ENCODE measurements at regions not wholly inside any gene's neighbourhood (a gene's known extent, or its start where the extent isn't known, plus 50 kb on each side); places are given as distances from the start of the nearest gene placed in this dataset.

DNA sequence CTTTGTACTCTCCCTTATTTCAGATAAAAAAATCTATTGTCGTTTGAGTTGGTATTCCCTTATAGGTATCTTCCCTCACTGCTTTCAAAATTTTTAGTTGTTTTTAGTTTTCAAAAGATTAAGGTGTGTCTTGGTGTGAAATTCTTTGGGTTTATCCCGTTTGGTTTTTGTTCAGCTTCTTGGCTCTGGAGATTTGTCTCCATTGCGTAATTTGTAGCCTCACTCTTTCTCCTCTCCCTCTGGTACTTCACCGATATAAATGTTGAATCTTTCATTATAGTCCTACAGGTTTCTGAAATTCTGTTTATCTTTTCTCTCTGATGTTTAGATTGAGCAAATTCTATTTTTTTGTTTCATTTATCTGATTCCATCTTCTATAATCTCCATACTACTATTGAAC, 113.8 kb upstream of the HS6ST1 start:
- no peak overlapping the region for H3K4me3 ChIP-seq
- H3K4me1 ChIP-seq: no peaks in the 10 kb centered on the region
- no peaks in the 10 kb centered on the region for H3K9me3 ChIP-seq
- H3K36me3 ChIP-seq: no peaks in the 10 kb centered on the region
- H3K27ac ChIP-seq: no peak overlapping the region
- TF ChIP-seq POLR2A (IDR thresholded peaks at IDR 0.05): no peak
- no peaks in the 10 kb centered on the region for H3K27me3 ChIP-seq
- DNase-seq: no peak

GRCh38 chr2:128433911-128434550, 115.4 kb upstream of the HS6ST1 start:
- peak in 2 of 3 donors; percentile 19 to 24 for DNase-seq

DNA sequence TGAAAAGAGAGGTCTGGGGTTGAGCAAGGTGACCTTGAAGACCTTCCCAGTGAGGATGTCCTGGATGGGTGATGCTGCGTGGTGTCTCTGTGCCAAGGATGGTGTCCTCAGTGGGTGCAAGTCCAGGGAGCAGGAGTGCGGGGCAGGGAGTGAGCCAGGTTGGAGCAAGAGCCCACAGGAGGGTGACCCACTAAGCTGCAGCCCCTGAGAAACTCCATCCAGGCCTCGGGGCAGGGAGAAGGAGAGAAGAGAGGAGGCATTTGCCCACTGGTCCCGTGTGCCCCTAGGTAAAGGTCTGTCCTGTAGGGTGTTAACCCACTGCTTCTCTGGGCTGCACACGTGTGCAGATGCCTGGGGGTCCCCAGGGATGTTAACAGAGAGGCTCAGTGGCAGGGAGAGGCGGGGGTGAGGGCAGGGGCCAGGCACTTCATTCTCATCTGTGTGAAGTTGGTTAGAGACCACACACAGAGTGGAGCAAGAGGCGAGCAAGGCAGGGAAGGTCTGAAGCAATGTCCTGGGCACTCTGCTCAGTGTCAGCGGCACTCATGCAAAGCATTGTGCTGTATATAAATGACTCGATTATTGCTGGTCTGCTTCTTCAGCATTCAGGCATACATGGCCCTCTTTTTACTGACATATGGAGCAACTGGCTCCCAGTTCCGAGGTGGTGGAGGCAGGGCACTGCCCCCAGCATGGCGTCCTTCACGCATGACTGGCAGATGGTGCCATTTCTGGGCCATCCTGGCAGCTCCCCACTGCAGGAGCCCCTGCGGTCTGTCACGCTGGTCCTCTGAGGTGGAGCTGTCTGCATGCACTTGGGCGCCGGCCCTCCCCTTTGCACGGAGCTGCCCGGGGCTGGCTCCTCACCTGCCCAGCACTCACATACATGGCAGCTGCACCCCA, 117.2 kb upstream of the HS6ST1 start:
- Histone ChIP-seq H3K9me3 (no peaks in the 10 kb centered on the region), H3K27ac (no peak overlapping the region), H3K27me3 (no peaks in the 10 kb centered on the region), H3K4me3 (no peak overlapping the region), H3K36me3 (no peaks in the 10 kb centered on the region), H3K4me1 (no peaks in the 10 kb centered on the region)
- TF ChIP-seq, protein P1, sequence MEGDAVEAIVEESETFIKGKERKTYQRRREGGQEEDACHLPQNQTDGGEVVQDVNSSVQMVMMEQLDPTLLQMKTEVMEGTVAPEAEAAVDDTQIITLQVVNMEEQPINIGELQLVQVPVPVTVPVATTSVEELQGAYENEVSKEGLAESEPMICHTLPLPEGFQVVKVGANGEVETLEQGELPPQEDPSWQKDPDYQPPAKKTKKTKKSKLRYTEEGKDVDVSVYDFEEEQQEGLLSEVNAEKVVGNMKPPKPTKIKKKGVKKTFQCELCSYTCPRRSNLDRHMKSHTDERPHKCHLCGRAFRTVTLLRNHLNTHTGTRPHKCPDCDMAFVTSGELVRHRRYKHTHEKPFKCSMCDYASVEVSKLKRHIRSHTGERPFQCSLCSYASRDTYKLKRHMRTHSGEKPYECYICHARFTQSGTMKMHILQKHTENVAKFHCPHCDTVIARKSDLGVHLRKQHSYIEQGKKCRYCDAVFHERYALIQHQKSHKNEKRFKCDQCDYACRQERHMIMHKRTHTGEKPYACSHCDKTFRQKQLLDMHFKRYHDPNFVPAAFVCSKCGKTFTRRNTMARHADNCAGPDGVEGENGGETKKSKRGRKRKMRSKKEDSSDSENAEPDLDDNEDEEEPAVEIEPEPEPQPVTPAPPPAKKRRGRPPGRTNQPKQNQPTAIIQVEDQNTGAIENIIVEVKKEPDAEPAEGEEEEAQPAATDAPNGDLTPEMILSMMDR (IDR thresholded peaks at IDR 0.05): no peak
- no peak for TF ChIP-seq POLR2A (IDR thresholded peaks at IDR 0.05)
- DNase-seq: peak in 2 of 3 donors; percentile 23 to 25

More at GRCh38 chr2:128433911-128434550, 115.4 kb upstream of the HS6ST1 start:
- Histone ChIP-seq H3K9me3 (no peaks in the 10 kb centered on the region), H3K4me1 (no peaks in the 10 kb centered on the region), H3K27me3 (no peaks in the 10 kb centered on the region), H3K27ac (no peak overlapping the region), H3K4me3 (no peak overlapping the region), H3K36me3 (no peaks in the 10 kb centered on the region)
- TF ChIP-seq POLR2A (IDR thresholded peaks at IDR 0.05): no peak
- TF ChIP-seq, protein P1 (IDR thresholded peaks at IDR 0.05): no peak

- Histone ChIP-seq H3K27ac (no peak overlapping the region), H3K9me3 (no peaks in the 10 kb centered on the region), H3K36me3 (no peaks in the 10 kb centered on the region), H3K4me3 (no peak overlapping the region), H3K4me1 (no peaks in the 10 kb centered on the region), H3K27me3 (no peaks in the 10 kb centered on the region)
- no peak for TF ChIP-seq POLR2A (IDR thresholded peaks at IDR 0.05)
- TF ChIP-seq, protein P1 (IDR thresholded peaks at IDR 0.05): no peak
- DNase-seq: peak in 1 of 3 donors; percentile 30
Measured at GRCh38 chr2:128436479-128437203, 118.0 kb upstream of the HS6ST1 start.

- Histone ChIP-seq H3K27me3 (no peaks in the 10 kb centered on the region), H3K27ac (no peak overlapping the region), H3K36me3 (no peaks in the 10 kb centered on the region), H3K4me3 (no peak overlapping the region), H3K4me1 (peaks cover 0 to 3% (median 0%) of the 10 kb centered on the region in 4 donors), H3K9me3 (no peaks in the 10 kb centered on the region)
- TF ChIP-seq, protein P1 (IDR thresholded peaks at IDR 0.05): no peak
- no peak for TF ChIP-seq POLR2A (IDR thresholded peaks at IDR 0.05)
- peak in 2 of 3 donors; percentile 35 to 40 for DNase-seq
Measured at GRCh38 chr2:128437204-128437565, 118.5 kb upstream of the HS6ST1 start.

Measured in Peyer's patch (tissue), 4 donors.